LNCAP (cell line): ENCODE measurements at regions not wholly inside any gene's neighbourhood (a gene's known extent, or its start where the extent isn't known, plus 50 kb on each side); places are given as distances from the start of the nearest gene placed in this dataset.

Experiments
- TF ChIP-seq, protein P1 (sequence below): fragments of 450-650 bp; IDR thresholded peaks from 2 replicates; pipeline ENCODE4 v1.5.1; 2017; ENCODE audit warnings: mild to moderate bottlenecking

DNA sequence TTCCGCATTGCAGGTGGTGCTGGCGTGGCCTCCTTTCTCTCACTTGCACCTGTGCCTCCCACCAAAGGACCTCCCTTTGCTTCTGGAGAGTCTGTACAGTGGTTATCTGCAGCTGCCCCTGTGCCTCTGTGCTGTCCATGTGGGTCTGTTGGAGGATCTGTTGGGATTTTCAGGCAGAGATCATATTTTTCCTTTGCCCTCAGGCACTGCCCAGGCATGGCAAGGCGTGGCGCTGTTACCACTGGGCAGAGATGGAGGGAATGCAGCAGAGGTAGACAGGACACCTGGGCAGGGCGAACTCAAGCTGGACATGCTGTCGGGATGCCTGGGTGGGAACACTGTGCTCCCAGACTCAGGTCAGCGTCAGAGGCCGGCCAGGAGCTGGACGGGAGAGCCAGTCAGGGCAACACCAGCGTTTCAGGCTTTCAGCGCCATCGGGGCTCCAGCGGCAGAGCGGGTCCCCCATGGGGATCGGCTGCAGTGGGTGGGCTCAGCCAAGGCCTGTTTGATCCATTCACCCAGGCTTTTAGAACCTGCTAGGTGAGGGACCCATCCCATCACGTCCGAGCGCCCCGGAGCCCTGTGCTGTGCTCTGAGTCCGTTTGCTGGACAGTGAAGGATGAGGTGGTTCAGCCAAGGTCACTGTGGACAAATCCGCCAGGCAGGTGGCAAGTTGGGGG is 718.9 kb downstream of the BRD1 start:
- TF ChIP-seq, protein P1, sequence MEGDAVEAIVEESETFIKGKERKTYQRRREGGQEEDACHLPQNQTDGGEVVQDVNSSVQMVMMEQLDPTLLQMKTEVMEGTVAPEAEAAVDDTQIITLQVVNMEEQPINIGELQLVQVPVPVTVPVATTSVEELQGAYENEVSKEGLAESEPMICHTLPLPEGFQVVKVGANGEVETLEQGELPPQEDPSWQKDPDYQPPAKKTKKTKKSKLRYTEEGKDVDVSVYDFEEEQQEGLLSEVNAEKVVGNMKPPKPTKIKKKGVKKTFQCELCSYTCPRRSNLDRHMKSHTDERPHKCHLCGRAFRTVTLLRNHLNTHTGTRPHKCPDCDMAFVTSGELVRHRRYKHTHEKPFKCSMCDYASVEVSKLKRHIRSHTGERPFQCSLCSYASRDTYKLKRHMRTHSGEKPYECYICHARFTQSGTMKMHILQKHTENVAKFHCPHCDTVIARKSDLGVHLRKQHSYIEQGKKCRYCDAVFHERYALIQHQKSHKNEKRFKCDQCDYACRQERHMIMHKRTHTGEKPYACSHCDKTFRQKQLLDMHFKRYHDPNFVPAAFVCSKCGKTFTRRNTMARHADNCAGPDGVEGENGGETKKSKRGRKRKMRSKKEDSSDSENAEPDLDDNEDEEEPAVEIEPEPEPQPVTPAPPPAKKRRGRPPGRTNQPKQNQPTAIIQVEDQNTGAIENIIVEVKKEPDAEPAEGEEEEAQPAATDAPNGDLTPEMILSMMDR = no peak

DNA sequence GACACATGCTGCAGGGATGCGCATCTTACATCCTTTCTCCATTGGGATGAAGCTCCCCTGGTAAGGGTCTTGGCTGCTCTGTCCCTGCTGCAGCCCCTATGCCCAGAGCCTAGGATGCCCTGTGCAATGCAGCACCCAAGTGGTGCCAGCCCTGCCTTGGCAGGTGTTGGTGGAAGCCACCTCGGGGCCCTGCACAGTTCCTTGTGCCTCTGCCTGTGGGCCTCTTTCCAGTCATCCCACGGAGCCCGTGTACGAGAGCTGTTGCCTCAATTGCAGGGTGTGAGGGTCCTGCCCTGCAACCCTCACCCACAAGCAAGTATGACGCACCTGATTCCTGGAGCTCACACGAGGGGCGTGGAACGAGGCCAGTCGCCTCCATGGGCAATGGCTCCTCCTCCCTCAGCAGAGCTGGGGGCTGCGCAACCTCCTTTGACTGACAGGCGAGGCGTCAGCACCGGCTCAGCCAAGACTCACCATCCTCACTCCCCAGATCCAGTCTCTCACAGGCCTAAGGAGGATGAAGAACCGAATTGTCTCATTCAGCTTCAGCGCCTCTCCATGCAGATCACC is 719.6 kb downstream of the BRD1 start:
- TF ChIP-seq, protein P1 = no peak

- TF ChIP-seq, protein P1 = no peak
Measured at GRCh38 chr22:49107561-49107960, 720.1 kb downstream of the BRD1 start.

DNA sequence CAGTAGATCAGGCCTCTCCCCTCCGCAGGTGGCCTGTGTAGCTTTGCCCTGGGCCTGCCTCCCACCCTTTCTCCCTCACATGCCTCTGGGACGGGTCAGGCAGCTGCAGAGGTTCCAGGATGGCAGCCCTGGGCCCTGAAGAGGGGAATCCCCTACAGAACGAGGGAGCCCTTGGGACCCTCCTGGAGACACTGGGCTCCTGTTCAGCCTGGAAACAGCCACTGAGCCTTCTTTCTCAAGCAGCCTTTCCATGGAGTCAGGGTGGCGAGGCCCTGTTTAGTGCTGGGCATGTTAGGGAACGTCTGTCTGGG is 720.9 kb downstream of the BRD1 start:
- TF ChIP-seq, protein P1 = no peak

GRCh38 chr22:49106096-49106841 is 721.4 kb downstream of the BRD1 start:
- TF ChIP-seq, protein P1 = no peak

DNA sequence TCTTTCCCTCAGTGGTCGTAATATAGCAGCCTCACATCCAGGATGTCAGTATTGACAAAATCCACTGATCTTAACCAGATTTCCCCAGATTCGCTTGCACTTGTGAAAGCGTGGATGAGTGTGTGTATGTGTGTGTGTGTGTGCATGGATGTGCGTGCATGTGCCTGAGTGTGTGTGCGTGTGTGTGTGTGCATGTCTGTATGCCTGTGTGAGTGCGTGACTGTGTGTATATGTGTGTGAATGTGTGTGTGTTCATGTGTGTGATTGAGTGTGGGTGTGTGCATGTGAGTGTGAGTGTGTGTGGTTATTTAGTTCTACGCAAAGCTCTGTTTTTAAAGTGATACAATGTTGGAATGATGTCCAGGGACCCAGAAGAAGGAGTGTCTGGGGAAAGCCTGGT is 723.2 kb downstream of the BRD1 start:
- TF ChIP-seq, protein P1 = no peak

DNA sequence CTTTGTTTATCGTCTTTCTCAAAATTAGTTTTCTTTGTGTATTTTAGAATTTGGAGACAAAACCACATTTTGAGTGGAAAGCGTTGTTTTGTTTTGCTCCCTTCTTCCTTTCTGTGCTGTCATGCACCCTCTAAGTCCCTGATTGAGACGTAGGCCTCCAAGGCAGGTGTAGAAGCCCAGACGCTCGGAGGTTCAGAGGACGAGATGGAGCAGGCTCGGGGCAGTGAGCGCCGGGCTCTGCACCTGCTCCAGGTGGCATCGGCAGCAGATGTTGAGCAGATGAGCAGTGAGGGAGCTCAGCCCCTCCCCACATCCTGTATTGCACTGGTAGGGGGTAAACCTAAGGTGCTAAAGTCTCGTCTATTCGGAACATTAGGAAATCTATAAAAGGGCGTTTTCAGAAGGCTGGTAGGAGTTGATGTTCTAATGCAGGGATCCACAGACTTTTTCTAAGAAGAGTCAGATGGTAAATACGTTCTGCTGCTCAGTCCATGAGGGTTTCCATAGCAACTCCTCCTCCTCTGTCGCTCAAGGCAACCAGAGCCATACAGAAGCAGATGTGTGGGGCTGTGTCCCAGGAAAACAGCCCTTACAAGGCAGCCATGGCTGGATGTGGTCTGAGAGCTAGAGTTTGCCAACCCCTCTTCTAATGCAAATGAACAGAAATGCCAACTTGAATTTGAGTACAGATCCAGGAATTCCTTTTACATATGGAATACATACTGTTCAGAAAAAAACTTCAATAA is 724.2 kb downstream of the BRD1 start:
- TF ChIP-seq, protein P1 = no peak
